ENCODE measurements at regions not wholly inside any gene's neighbourhood (a gene's known extent, or its start where the extent isn't known, plus 50 kb on each side); places are given as distances from the start of the nearest gene placed in this dataset.

DNA sequence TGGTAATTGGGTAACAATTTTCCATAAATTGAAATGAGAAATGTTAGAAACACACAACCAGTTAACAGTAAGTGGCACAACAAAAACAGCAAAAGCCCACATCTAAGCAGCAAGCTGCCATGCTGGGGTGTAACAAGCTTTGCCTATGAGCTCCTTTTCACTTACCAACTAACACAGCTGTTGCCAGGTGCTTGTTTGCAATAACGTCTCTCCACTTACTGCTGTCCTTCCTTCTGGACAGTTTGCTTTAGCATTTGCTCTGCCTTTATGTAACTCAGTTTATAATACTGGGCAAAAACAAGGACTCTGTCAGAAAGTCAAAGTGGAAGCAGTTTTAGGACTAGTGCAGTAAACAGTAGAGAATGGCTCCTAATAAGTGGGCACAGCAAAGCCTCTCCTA lies 740.9 kb downstream of the POM121L12 start:
- TF ChIP-seq, protein P1, sequence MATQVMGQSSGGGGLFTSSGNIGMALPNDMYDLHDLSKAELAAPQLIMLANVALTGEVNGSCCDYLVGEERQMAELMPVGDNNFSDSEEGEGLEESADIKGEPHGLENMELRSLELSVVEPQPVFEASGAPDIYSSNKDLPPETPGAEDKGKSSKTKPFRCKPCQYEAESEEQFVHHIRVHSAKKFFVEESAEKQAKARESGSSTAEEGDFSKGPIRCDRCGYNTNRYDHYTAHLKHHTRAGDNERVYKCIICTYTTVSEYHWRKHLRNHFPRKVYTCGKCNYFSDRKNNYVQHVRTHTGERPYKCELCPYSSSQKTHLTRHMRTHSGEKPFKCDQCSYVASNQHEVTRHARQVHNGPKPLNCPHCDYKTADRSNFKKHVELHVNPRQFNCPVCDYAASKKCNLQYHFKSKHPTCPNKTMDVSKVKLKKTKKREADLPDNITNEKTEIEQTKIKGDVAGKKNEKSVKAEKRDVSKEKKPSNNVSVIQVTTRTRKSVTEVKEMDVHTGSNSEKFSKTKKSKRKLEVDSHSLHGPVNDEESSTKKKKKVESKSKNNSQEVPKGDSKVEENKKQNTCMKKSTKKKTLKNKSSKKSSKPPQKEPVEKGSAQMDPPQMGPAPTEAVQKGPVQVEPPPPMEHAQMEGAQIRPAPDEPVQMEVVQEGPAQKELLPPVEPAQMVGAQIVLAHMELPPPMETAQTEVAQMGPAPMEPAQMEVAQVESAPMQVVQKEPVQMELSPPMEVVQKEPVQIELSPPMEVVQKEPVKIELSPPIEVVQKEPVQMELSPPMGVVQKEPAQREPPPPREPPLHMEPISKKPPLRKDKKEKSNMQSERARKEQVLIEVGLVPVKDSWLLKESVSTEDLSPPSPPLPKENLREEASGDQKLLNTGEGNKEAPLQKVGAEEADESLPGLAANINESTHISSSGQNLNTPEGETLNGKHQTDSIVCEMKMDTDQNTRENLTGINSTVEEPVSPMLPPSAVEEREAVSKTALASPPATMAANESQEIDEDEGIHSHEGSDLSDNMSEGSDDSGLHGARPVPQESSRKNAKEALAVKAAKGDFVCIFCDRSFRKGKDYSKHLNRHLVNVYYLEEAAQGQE (IDR thresholded peaks at IDR 0.05; ENCODE audit: insufficient read depth in 1 of 2, low read depth in 2 of 2, low read length in 1 of 2), result no peak
- TF ChIP-seq POLR2AphosphoS5 (IDR thresholded peaks at IDR 0.05; ENCODE audit: low read depth, low read length) (no peak), TCF7L2 (IDR thresholded peaks at IDR 0.05; ENCODE audit: low read depth, low read length) (no peak)
- TF ChIP-seq, protein P2, sequence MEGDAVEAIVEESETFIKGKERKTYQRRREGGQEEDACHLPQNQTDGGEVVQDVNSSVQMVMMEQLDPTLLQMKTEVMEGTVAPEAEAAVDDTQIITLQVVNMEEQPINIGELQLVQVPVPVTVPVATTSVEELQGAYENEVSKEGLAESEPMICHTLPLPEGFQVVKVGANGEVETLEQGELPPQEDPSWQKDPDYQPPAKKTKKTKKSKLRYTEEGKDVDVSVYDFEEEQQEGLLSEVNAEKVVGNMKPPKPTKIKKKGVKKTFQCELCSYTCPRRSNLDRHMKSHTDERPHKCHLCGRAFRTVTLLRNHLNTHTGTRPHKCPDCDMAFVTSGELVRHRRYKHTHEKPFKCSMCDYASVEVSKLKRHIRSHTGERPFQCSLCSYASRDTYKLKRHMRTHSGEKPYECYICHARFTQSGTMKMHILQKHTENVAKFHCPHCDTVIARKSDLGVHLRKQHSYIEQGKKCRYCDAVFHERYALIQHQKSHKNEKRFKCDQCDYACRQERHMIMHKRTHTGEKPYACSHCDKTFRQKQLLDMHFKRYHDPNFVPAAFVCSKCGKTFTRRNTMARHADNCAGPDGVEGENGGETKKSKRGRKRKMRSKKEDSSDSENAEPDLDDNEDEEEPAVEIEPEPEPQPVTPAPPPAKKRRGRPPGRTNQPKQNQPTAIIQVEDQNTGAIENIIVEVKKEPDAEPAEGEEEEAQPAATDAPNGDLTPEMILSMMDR (IDR thresholded peaks at IDR 0.05), result no peak
